Stimulated activated naive CD8-positive, alpha-beta T cell treated with anti-CD3 and anti-CD28 coated beads, Interleukin-15, amount 100 ng/mL, for 72 hours (primary cell): ENCODE measurements at regions not wholly inside any gene's neighbourhood (a gene's known extent, or its start where the extent isn't known, plus 50 kb on each side); places are given as distances from the start of the nearest gene placed in this dataset.

Experiments used
- ATAC-seq: fragments of 150-1000 bp; cut with Tn5 transposase; 2 replicates; pipeline ENCODE4 v1.10.0; 2021; ENCODE audit warnings: mild to moderate bottlenecking, moderate library complexity
- DNase-seq, 2 donors: peaks; one replicate each; pipeline ENCODE4 v3.0.0; 2021 to 2022
- H3K27ac Mint-ChIP-seq, 2 donors: one replicate each; pipeline ENCODE4 v1.8.0; 2022; ENCODE audit warnings: mild to moderate bottlenecking in 2 of 2, mixed read lengths in 2 of 2, moderate library complexity in 2 of 2
- H3K27me3 Mint-ChIP-seq: one replicate; pipeline ENCODE4 v1.8.0; 2022; ENCODE audit warnings: mixed read lengths
- H3K4me1 Mint-ChIP-seq: one replicate; pipeline ENCODE4 v1.8.0; 2022; ENCODE audit warnings: mild to moderate bottlenecking, mixed read lengths
- H3K4me3 Mint-ChIP-seq, 2 donors: one replicate each; pipeline ENCODE4 v1.8.0; 2022; ENCODE audit warnings: mild to moderate bottlenecking in 2 of 2, mixed read lengths in 2 of 2, moderate library complexity in 1 of 2
- H3K9me3 Mint-ChIP-seq, 2 donors: one replicate each; pipeline ENCODE4 v1.8.0; 2022; ENCODE audit warnings: mixed read lengths in 2 of 2

- Mint-ChIP-seq H3K27ac (no peak overlapping the region), H3K4me1 (no peaks in the 10 kb centered on the region), H3K27me3 (no peaks in the 10 kb centered on the region), H3K9me3 (peaks cover 10 to 11% of the 10 kb centered on the region in 2 donors), H3K4me3 (no peak overlapping the region)
- peak; percentile 37 for ATAC-seq
- DNase-seq, result no peak
Measured at GRCh38 chr9:23571414-23572104, 254.5 kb downstream of the ELAVL2 start.

GRCh38 chr9:23573800-23574199 lies 252.2 kb downstream of the ELAVL2 start:
- no peaks in the 10 kb centered on the region for H3K27me3 Mint-ChIP-seq
- no peak overlapping the region for H3K27ac Mint-ChIP-seq

GRCh38 chr9:23577611-23578010 lies 248.4 kb downstream of the ELAVL2 start:
- no peaks in the 10 kb centered on the region for H3K4me1 Mint-ChIP-seq
- H3K27me3 Mint-ChIP-seq, result no peaks in the 10 kb centered on the region
- no peak for ATAC-seq
- H3K4me3 Mint-ChIP-seq, result no peak overlapping the region
- H3K27ac Mint-ChIP-seq, result no peak overlapping the region
- DNase-seq, result no peak
- H3K9me3 Mint-ChIP-seq, result peaks cover 0 to 4% of the 10 kb centered on the region in 2 donors

More at GRCh38 chr9:23573800-23574199, 252.2 kb downstream of the ELAVL2 start:
- Mint-ChIP-seq H3K4me1 (no peaks in the 10 kb centered on the region), H3K9me3 (peaks cover 10 to 11% of the 10 kb centered on the region in 2 donors), H3K4me3 (no peak overlapping the region)
- no peak for ATAC-seq
- no peak for DNase-seq

GRCh38 chr9:23581931-23582330 lies 244.1 kb downstream of the ELAVL2 start:
- no peaks in the 10 kb centered on the region for H3K27me3 Mint-ChIP-seq
- H3K27ac Mint-ChIP-seq, result no peak overlapping the region
- no peaks in the 10 kb centered on the region for H3K4me1 Mint-ChIP-seq
- H3K4me3 Mint-ChIP-seq, result no peak overlapping the region
- no peak for ATAC-seq
- no peak for DNase-seq
- H3K9me3 Mint-ChIP-seq, result no peaks in the 10 kb centered on the region

GRCh38 chr9:23582836-23583235 lies 243.2 kb downstream of the ELAVL2 start:
- Mint-ChIP-seq H3K4me1 (no peaks in the 10 kb centered on the region), H3K27me3 (no peaks in the 10 kb centered on the region)

GRCh38 chr9:23586906-23587305 lies 239.1 kb downstream of the ELAVL2 start:
- Mint-ChIP-seq H3K4me1 (peaks cover 7% of the 10 kb centered on the region), H3K27me3 (no peaks in the 10 kb centered on the region), H3K4me3 (no peak overlapping the region), H3K9me3 (peaks cover 0 to 9% of the 10 kb centered on the region in 2 donors), H3K27ac (no peak overlapping the region)
- DNase-seq (no peak), ATAC-seq (no peak)

More at GRCh38 chr9:23582836-23583235, 243.2 kb downstream of the ELAVL2 start:
- Mint-ChIP-seq H3K9me3 (no peaks in the 10 kb centered on the region), H3K27ac (no peak overlapping the region), H3K4me3 (no peak overlapping the region)
- ATAC-seq, result no peak
- no peak for DNase-seq

- Mint-ChIP-seq H3K4me3 (no peak overlapping the region), H3K9me3 (peaks cover 0 to 9% of the 10 kb centered on the region in 2 donors), H3K27ac (no peak overlapping the region), H3K4me1 (peaks cover 7% of the 10 kb centered on the region), H3K27me3 (no peaks in the 10 kb centered on the region)
- ATAC-seq, result no peak
- no peak for DNase-seq
Measured at GRCh38 chr9:23587433-23587832, 238.6 kb downstream of the ELAVL2 start.

GRCh38 chr9:23587903-23588302 lies 238.1 kb downstream of the ELAVL2 start:
- DNase-seq (no peak), ATAC-seq (no peak)
- Mint-ChIP-seq H3K27ac (no peak overlapping the region), H3K4me3 (no peak overlapping the region), H3K4me1 (peaks cover 7% of the 10 kb centered on the region), H3K27me3 (no peaks in the 10 kb centered on the region), H3K9me3 (peaks cover 0 to 9% of the 10 kb centered on the region in 2 donors)

GRCh38 chr9:23590276-23591000 lies 235.6 kb downstream of the ELAVL2 start:
- Mint-ChIP-seq H3K9me3 (peaks cover 0 to 9% of the 10 kb centered on the region in 2 donors), H3K27ac (no peak overlapping the region), H3K4me1 (peaks cover 7% of the 10 kb centered on the region), H3K27me3 (no peaks in the 10 kb centered on the region), H3K4me3 (no peak overlapping the region)
- no peak for DNase-seq
- no peak for ATAC-seq

GRCh38 chr9:23594421-23594820 lies 231.6 kb downstream of the ELAVL2 start:
- no peak for ATAC-seq
- H3K27me3 Mint-ChIP-seq, result no peaks in the 10 kb centered on the region
- H3K9me3 Mint-ChIP-seq, result peaks cover 0 to 8% of the 10 kb centered on the region in 2 donors
- H3K27ac Mint-ChIP-seq, result no peak overlapping the region
- no peak overlapping the region for H3K4me3 Mint-ChIP-seq
- H3K4me1 Mint-ChIP-seq, result peaks cover 7% of the 10 kb centered on the region
- no peak for DNase-seq

GRCh38 chr9:23596913-23597634 lies 229.0 kb downstream of the ELAVL2 start:
- H3K4me3 Mint-ChIP-seq, result no peak overlapping the region
- H3K9me3 Mint-ChIP-seq, result no peaks in the 10 kb centered on the region
- no peaks in the 10 kb centered on the region for H3K27me3 Mint-ChIP-seq
- H3K4me1 Mint-ChIP-seq, result no peaks in the 10 kb centered on the region
- H3K27ac Mint-ChIP-seq, result no peak overlapping the region
- no peak for ATAC-seq
- DNase-seq, result no peak

GRCh38 chr9:23598994-23599393 lies 227.0 kb downstream of the ELAVL2 start:
- H3K27me3 Mint-ChIP-seq, result no peaks in the 10 kb centered on the region

GRCh38 chr9:23603311-23603710 lies 222.7 kb downstream of the ELAVL2 start:
- Mint-ChIP-seq H3K4me3 (no peak overlapping the region), H3K4me1 (no peaks in the 10 kb centered on the region), H3K27me3 (no peaks in the 10 kb centered on the region), H3K9me3 (peaks cover 0 to 7% of the 10 kb centered on the region in 2 donors), H3K27ac (no peak overlapping the region)
- no peak for ATAC-seq
- DNase-seq, result no peak

More at GRCh38 chr9:23598994-23599393, 227.0 kb downstream of the ELAVL2 start:
- ATAC-seq, result no peak
- no peak for DNase-seq
- H3K9me3 Mint-ChIP-seq, result peaks cover 0 to 7% of the 10 kb centered on the region in 2 donors
- H3K4me3 Mint-ChIP-seq, result no peak overlapping the region
- H3K27ac Mint-ChIP-seq, result no peak overlapping the region
- no peaks in the 10 kb centered on the region for H3K4me1 Mint-ChIP-seq

GRCh38 chr9:23606107-23606506 lies 219.9 kb downstream of the ELAVL2 start:
- no peaks in the 10 kb centered on the region for H3K27me3 Mint-ChIP-seq

GRCh38 chr9:23608456-23608855 lies 217.6 kb downstream of the ELAVL2 start:
- Mint-ChIP-seq H3K4me3 (no peak overlapping the region), H3K27ac (no peak overlapping the region), H3K27me3 (no peaks in the 10 kb centered on the region), H3K4me1 (no peaks in the 10 kb centered on the region), H3K9me3 (peaks cover 0 to 6% of the 10 kb centered on the region in 2 donors)
- no peak for ATAC-seq
- DNase-seq, result no peak

More at GRCh38 chr9:23606107-23606506, 219.9 kb downstream of the ELAVL2 start:
- Mint-ChIP-seq H3K4me1 (no peaks in the 10 kb centered on the region), H3K4me3 (no peak overlapping the region), H3K9me3 (peaks cover 0 to 7% of the 10 kb centered on the region in 2 donors), H3K27ac (no peak overlapping the region)
- ATAC-seq, result no peak
- no peak for DNase-seq

- DNase-seq, result no peak
Measured at GRCh38 chr9:23611869-23612268, 214.2 kb downstream of the ELAVL2 start.

More at GRCh38 chr9:23611869-23612268, 214.2 kb downstream of the ELAVL2 start:
- no peak for ATAC-seq
- H3K4me1 Mint-ChIP-seq, result no peaks in the 10 kb centered on the region
- no peaks in the 10 kb centered on the region for H3K27me3 Mint-ChIP-seq
- H3K9me3 Mint-ChIP-seq, result no peaks in the 10 kb centered on the region
- H3K4me3 Mint-ChIP-seq, result no peak overlapping the region
- no peak overlapping the region for H3K27ac Mint-ChIP-seq
